ENCODE measurements at regions not wholly inside any gene's neighbourhood (a gene's known extent, or its start where the extent isn't known, plus 50 kb on each side); places are given as distances from the start of the nearest gene placed in this dataset.
"Not testable (repeated sequence)": the region's sequence is repeated elsewhere in the genome, so short reads cannot be mapped to it uniquely, and the experiment has no call there.

- not testable (repeated sequence) for TF ChIP-seq POLR2A (IDR thresholded peaks at IDR 0.05)
- TF ChIP-seq, protein P1, sequence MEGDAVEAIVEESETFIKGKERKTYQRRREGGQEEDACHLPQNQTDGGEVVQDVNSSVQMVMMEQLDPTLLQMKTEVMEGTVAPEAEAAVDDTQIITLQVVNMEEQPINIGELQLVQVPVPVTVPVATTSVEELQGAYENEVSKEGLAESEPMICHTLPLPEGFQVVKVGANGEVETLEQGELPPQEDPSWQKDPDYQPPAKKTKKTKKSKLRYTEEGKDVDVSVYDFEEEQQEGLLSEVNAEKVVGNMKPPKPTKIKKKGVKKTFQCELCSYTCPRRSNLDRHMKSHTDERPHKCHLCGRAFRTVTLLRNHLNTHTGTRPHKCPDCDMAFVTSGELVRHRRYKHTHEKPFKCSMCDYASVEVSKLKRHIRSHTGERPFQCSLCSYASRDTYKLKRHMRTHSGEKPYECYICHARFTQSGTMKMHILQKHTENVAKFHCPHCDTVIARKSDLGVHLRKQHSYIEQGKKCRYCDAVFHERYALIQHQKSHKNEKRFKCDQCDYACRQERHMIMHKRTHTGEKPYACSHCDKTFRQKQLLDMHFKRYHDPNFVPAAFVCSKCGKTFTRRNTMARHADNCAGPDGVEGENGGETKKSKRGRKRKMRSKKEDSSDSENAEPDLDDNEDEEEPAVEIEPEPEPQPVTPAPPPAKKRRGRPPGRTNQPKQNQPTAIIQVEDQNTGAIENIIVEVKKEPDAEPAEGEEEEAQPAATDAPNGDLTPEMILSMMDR (IDR thresholded peaks at IDR 0.05) = not testable (repeated sequence)
Measured at GRCh38 chr2:87518066-87518465, 229.8 kb upstream of the PLGLB2 start.
